ENCODE measurements at regions not wholly inside any gene's neighbourhood (a gene's known extent, or its start where the extent isn't known, plus 50 kb on each side); places are given as distances from the start of the nearest gene placed in this dataset.

- POLR2A ChIA-PET: no interaction called here
- no peak for ATAC-seq (ENCODE audit: low read depth)
- Mint-ChIP-seq H3K27ac (no peak overlapping the region), H3K4me1 (no peaks in the 10 kb centered on the region), H3K36me3 (ENCODE audit: low read depth) (no peaks in the 10 kb centered on the region), H3K27me3 (peaks cover 7% of the 10 kb centered on the region), H3K9me3 (no peaks in the 10 kb centered on the region), H3K4me3 (no peak overlapping the region)
- no peak for TF ChIP-seq CTCF (IDR thresholded peaks at IDR 0.05)
- CTCF ChIA-PET: no interaction called here
- intact Hi-C loops (cut with micrococcal nuclease): no loop called here
- DNase-seq: no peak
Observed at GRCh38 chr6:142651384-142651783, 293.6 kb downstream of the HIVEP2 start.

GRCh38 chr6:142653710-142654420 is 291.1 kb downstream of the HIVEP2 start:
- ATAC-seq (ENCODE audit: low read depth): no peak
- TF ChIP-seq CTCF (IDR thresholded peaks at IDR 0.05): no peak
- DNase-seq: no peak
- ChIA-PET CTCF (no interaction called here), POLR2A (no interaction called here)
- no peak overlapping the region for H3K4me3 Mint-ChIP-seq
- H3K4me1 Mint-ChIP-seq: no peaks in the 10 kb centered on the region
- no peaks in the 10 kb centered on the region for H3K36me3 Mint-ChIP-seq (ENCODE audit: low read depth)
- no peak overlapping the region for H3K27ac Mint-ChIP-seq
- intact Hi-C loops (cut with micrococcal nuclease): no loop called here
- peaks cover 2% of the 10 kb centered on the region for H3K27me3 Mint-ChIP-seq
- H3K9me3 Mint-ChIP-seq: no peaks in the 10 kb centered on the region

- DNase-seq (no peak), ATAC-seq (ENCODE audit: low read depth) (no peak)
- no peak for TF ChIP-seq CTCF (IDR thresholded peaks at IDR 0.05)
- H3K27me3 Mint-ChIP-seq: no peaks in the 10 kb centered on the region
- POLR2A ChIA-PET: no interaction called here
- no peaks in the 10 kb centered on the region for H3K4me1 Mint-ChIP-seq
- peaks cover 16% of the 10 kb centered on the region for H3K9me3 Mint-ChIP-seq
- intact Hi-C loops (cut with micrococcal nuclease): no loop called here
- H3K27ac Mint-ChIP-seq: no peak overlapping the region
- no peaks in the 10 kb centered on the region for H3K36me3 Mint-ChIP-seq (ENCODE audit: low read depth)
- CTCF ChIA-PET: no interaction called here
- no peak overlapping the region for H3K4me3 Mint-ChIP-seq
Observed at GRCh38 chr6:142659661-142660060, 285.3 kb downstream of the HIVEP2 start.

- POLR2A ChIA-PET: no interaction called here
- H3K36me3 Mint-ChIP-seq (ENCODE audit: low read depth): no peaks in the 10 kb centered on the region
- DNase-seq: no peak
- intact Hi-C loops (cut with micrococcal nuclease): no loop called here
- peaks cover 16% of the 10 kb centered on the region for H3K9me3 Mint-ChIP-seq
- no peaks in the 10 kb centered on the region for H3K27me3 Mint-ChIP-seq
- no peaks in the 10 kb centered on the region for H3K4me1 Mint-ChIP-seq
- CTCF ChIA-PET: no interaction called here
- no peak overlapping the region for H3K27ac Mint-ChIP-seq
- ATAC-seq (ENCODE audit: low read depth): no peak
- no peak overlapping the region for H3K4me3 Mint-ChIP-seq
- no peak for TF ChIP-seq CTCF (IDR thresholded peaks at IDR 0.05)
Observed at GRCh38 chr6:142665393-142665792, 279.6 kb downstream of the HIVEP2 start.

- Mint-ChIP-seq H3K36me3 (ENCODE audit: low read depth) (no peaks in the 10 kb centered on the region), H3K4me3 (no peak overlapping the region), H3K27me3 (no peaks in the 10 kb centered on the region), H3K27ac (no peak overlapping the region), H3K4me1 (peaks cover 3% of the 10 kb centered on the region), H3K9me3 (peaks cover 16% of the 10 kb centered on the region)
- no peak for TF ChIP-seq CTCF (IDR thresholded peaks at IDR 0.05)
- DNase-seq (no peak), ATAC-seq (ENCODE audit: low read depth) (no peak)
- ChIA-PET POLR2A (no interaction called here), CTCF (no interaction called here)
- intact Hi-C loops (cut with micrococcal nuclease): no loop called here
Observed at GRCh38 chr6:142666599-142667185, 278.3 kb downstream of the HIVEP2 start.
